ENCODE measurements at regions not wholly inside any gene's neighbourhood (a gene's known extent, or its start where the extent isn't known, plus 50 kb on each side); places are given as distances from the start of the nearest gene placed in this dataset.
A peak's percentile ranks its signal among the peaks of the same experiment; 100 is the strongest.

DNA sequence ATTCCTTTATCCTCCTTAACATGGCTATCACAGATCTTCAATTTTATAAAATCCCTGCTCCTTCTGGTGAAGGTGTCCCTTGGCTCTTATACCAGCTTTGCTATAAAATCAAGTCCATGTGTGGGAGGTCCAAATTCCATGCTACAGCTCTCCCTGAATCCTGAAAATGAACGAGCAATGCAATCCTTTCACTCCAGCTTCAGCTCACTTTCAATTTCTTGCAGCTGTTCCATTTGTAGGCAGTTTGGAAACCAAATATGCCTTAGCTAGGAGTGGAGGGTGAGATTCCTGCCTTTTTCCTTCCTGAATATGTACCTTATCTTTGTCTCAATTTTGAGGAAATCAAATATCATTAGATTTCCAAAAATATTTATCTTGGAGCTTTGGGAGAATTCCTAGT is 402.6 kb downstream of the TTLL7 start:
- Histone ChIP-seq H3K27ac (no peak overlapping the region), H3K4me3 (no peak overlapping the region), H3K27me3 (replicated peaks) (no peaks in the 10 kb centered on the region), H3K4me1 (replicated peaks) (no peaks in the 10 kb centered on the region), H3K9me3 (replicated peaks) (no peaks in the 10 kb centered on the region), H3K36me3 (no peaks in the 10 kb centered on the region)
- no peak for DNase-seq (ENCODE audit: low read depth in 1 of 2, low spot score in 2 of 2)

DNA sequence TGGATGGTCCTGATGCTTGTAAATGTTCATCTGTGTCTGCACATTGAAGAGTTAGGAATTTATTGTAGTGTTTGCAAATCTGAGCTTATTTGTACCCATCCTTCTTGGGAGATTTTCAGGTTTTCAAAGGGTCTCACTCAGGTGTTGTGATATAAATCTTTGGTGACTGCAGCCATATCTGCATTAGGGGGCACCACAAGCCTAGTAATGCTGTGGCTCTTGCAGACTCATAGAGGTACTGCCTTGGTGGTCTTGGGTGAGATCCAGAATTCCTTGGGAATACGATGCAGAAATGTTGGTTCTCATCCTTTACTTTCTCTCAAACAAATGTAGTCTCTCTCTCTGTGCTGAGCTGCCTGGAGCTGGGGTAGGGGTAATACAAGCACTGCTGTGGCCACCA is 405.9 kb downstream of the TTLL7 start:
- no peak for DNase-seq (ENCODE audit: low read depth in 1 of 2, low spot score in 2 of 2)
- no peaks in the 10 kb centered on the region for H3K4me1 ChIP-seq (replicated peaks)
- no peaks in the 10 kb centered on the region for H3K27me3 ChIP-seq (replicated peaks)
- H3K36me3 ChIP-seq, result no peaks in the 10 kb centered on the region
- no peaks in the 10 kb centered on the region for H3K9me3 ChIP-seq (replicated peaks)
- no peak overlapping the region for H3K4me3 ChIP-seq
- no peak overlapping the region for H3K27ac ChIP-seq

DNA sequence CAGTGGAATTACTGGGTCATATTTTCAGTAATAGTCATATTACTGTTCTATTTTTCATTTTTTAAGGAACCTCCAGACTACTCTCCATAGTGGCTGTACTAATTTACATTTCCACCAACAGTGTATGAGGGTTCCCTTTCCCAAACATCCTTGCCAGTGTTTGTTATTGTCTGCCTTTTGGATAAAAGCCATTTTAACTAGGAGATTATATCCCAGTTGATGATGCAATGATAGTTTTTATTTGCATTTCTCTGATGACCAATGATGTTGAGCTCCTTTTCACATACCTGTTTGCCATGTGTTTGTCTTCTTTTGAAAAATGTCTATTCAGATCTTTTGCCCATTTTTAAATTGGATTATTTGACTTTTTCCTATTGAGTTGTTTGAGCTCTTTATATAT is 410.8 kb downstream of the TTLL7 start:
- Histone ChIP-seq H3K27ac (no peak overlapping the region), H3K36me3 (no peaks in the 10 kb centered on the region), H3K4me1 (replicated peaks) (no peaks in the 10 kb centered on the region), H3K27me3 (replicated peaks) (no peaks in the 10 kb centered on the region), H3K4me3 (no peak overlapping the region), H3K9me3 (replicated peaks) (no peaks in the 10 kb centered on the region)
- no peak for DNase-seq (ENCODE audit: low read depth in 1 of 2, low spot score in 2 of 2)

DNA sequence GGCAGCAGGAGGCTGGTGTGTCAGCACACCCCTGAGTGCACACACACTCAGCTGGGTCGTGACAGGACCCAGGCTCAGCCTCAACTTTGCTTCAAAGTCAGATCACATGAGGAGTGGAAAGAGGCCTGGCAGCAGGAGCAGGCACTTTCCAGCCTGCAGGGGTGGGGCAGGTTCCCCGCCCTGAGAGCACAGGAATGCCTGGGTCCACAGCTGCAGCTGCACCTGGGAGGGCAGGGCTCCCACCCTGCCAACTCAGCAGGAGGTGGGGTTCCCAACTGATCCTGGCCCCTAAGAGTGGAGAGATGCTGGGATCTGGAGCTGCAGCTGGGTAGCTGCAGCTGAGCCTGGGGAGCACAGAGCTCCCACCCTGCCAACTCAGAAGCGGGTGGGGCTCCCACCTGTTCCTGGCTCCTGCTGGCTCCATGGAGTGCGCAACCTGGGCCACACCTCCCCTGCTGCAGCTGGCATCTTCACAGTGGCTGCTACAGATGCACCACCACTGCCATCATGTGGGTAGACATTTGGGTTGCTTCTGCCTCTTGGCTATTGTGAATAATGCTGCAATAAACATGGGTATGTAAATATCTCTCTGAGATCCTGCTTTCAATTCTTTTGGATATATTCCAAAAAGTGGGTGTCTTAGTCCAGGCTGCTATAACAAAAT is 415.4 kb downstream of the TTLL7 start:
- Histone ChIP-seq H3K27ac (no peak overlapping the region), H3K4me1 (replicated peaks) (no peaks in the 10 kb centered on the region), H3K36me3 (no peaks in the 10 kb centered on the region), H3K27me3 (replicated peaks) (no peaks in the 10 kb centered on the region), H3K4me3 (no peak overlapping the region), H3K9me3 (replicated peaks) (no peaks in the 10 kb centered on the region)
- DNase-seq (ENCODE audit: low read depth in 1 of 2, low spot score in 2 of 2), result no peak

DNA sequence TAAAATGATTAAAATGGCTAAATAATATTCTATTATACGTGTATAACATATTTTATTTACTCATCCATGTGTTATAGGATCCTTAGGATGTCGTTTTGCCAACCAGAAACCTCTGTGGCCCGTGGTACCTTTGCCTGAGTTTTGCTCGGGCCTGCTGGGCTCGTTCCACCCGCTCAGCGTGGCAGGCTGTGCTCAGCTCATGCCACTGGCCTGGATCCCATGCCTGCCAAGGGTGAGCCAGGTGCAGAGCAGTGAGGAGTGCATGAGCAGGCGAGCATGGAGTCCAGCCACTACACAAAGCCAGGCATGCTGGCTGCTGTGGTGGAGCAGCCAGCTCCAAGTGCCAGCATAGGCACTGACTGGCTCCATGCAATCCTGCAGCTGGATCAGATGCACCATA is 417.2 kb downstream of the TTLL7 start:
- Histone ChIP-seq H3K36me3 (no peaks in the 10 kb centered on the region), H3K27ac (no peak overlapping the region), H3K4me1 (replicated peaks) (no peaks in the 10 kb centered on the region), H3K9me3 (replicated peaks) (no peaks in the 10 kb centered on the region), H3K27me3 (replicated peaks) (no peaks in the 10 kb centered on the region), H3K4me3 (no peak overlapping the region)
- no peak for DNase-seq (ENCODE audit: low read depth in 1 of 2, low spot score in 2 of 2)

DNA sequence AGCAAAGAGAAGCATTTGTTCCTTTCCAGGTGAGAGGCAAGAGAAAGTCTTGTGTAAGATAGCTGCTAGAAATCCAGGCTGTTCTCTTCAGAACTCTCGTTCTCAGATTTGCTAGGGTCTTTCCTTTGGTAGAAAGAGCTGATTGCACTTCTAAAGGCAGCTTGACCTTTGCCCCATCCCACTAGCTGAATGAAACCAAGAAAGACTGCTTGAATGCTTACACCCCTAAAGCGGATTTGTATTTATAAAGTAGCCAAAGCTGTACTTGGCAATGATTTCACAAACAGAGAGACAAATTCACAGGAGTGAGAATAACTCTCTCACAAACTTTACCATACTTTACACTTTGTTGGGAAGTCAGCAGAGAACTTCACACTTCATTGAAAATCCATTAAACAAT is 424.1 kb downstream of the TTLL7 start:
- H3K36me3 ChIP-seq, result no peaks in the 10 kb centered on the region
- H3K27ac ChIP-seq, result no peak overlapping the region
- H3K4me3 ChIP-seq, result no peak overlapping the region
- H3K27me3 ChIP-seq (replicated peaks), result no peaks in the 10 kb centered on the region
- H3K4me1 ChIP-seq (replicated peaks), result no peaks in the 10 kb centered on the region
- no peaks in the 10 kb centered on the region for H3K9me3 ChIP-seq (replicated peaks)
- DNase-seq (ENCODE audit: low read depth in 1 of 2, low spot score in 2 of 2), result no peak

DNA sequence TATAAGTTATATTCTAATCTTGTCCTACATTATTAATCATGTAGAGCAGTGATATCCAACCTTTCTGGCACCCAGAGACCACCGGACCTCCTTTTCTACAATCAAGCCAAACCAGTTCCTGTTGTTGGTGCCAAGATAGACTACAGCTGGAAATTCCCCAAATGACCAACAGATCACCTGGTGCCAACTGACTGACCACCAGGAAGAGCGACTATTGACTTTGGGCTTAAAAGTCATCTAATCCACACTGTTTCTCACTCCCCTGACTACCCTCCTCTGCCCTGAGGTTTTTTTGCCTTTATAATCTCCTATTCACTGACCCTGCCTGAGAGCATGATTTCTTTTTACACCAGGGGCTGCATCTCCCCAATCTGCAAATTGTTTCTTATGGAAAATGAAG is 425.2 kb downstream of the TTLL7 start:
- no peak overlapping the region for H3K27ac ChIP-seq
- H3K27me3 ChIP-seq (replicated peaks), result no peaks in the 10 kb centered on the region
- H3K4me3 ChIP-seq, result no peak overlapping the region
- no peak for DNase-seq (ENCODE audit: low read depth in 1 of 2, low spot score in 2 of 2)
- H3K9me3 ChIP-seq (replicated peaks), result no peaks in the 10 kb centered on the region
- no peaks in the 10 kb centered on the region for H3K4me1 ChIP-seq (replicated peaks)
- no peaks in the 10 kb centered on the region for H3K36me3 ChIP-seq

DNA sequence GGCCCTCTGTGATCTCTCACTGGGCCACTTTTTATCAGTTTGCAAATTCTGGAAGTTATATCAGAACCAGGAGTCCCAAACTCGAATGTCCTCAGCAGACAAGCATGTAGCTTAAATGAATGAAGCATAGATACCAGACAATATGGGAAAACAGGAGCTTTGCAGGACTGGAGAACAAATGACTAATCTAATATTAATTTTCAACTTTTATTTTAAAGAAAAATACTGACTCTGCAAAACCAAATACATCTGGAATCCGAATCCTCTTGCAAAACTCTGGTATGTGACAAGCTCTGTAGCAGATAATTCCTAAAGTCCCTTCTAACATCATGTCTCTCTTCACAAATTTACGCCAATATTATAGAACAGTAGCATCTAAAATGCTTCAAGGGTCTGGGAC is 427.4 kb downstream of the TTLL7 start:
- Histone ChIP-seq H3K4me1 (replicated peaks) (no peaks in the 10 kb centered on the region), H3K27me3 (replicated peaks) (no peaks in the 10 kb centered on the region), H3K4me3 (no peak overlapping the region), H3K9me3 (replicated peaks) (no peaks in the 10 kb centered on the region), H3K27ac (no peak overlapping the region), H3K36me3 (no peaks in the 10 kb centered on the region)
- DNase-seq (ENCODE audit: low read depth in 1 of 2, low spot score in 2 of 2), result no peak

DNA sequence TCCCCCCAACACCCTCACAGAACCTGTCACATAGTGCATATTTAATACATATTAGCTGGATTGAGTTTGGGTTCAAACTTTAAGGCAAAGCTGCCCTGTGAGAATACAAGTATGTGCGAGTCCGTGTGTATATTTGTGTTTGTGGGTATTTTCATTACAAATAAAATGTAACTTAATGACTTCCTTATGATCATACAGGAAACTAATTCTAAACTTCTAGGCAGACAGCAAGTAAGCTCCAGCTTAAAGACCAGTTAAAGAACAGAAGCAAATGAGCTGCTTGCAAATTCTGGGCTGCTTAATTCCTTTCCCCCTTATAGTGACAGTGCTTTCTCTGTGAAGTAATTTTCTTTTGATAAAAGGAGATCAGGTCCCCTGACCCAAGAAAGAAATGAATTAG is 437.6 kb downstream of the TTLL7 start:
- Histone ChIP-seq H3K27me3 (replicated peaks) (no peaks in the 10 kb centered on the region), H3K9me3 (replicated peaks) (0 out of 2 replicates have a peak, but pooled peaks cover 2% of the 10 kb centered on the region), H3K4me1 (replicated peaks) (peaks cover 1% of the 10 kb centered on the region), H3K36me3 (no peaks in the 10 kb centered on the region), H3K27ac (no peak overlapping the region), H3K4me3 (no peak overlapping the region)
- DNase-seq (ENCODE audit: low read depth in 1 of 2, low spot score in 2 of 2), result no peak

DNA sequence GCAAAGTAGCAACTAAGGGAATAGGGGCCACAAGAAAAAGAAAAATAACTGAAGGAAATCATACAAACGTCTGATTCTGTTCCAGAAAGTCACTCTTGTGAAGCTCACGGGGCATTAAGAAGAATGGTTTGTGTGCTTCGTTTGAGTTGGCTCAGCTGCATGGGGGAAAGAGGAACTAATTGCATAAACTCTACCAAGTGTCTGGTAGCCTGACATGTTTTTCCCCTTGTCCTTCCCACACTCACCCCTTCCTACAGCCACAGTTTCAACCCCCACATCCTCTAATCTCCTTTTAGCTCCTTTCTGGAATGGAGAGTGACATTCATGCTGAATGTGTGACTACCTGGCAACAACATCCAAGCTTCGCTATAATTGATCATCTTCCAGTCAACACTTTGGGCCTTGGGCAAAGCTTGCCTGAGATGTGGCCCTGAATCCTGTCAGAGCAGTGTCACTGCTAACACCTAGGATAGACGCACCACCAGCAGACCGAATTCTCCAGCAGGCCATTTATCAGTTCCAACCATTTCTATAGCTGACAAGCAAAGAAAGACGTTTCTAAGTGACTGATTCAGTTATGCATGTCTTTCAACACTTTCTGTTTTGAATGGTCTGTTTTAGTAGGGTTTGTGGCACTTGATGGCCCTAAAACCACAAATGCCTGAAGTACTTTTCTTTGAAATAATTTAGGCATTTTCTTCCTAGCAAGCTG is 439.6 kb downstream of the TTLL7 start:
- DNase-seq (ENCODE audit: low read depth in 1 of 2, low spot score in 2 of 2), result no peak
- H3K4me3 ChIP-seq, result no peak overlapping the region
- H3K4me1 ChIP-seq (replicated peaks), result peaks cover 13% of the 10 kb centered on the region
- no peak overlapping the region for H3K27ac ChIP-seq
- no peaks in the 10 kb centered on the region for H3K27me3 ChIP-seq (replicated peaks)
- H3K36me3 ChIP-seq, result no peaks in the 10 kb centered on the region
- 0 out of 2 replicates have a peak, but pooled peaks cover 2% of the 10 kb centered on the region for H3K9me3 ChIP-seq (replicated peaks)

DNA sequence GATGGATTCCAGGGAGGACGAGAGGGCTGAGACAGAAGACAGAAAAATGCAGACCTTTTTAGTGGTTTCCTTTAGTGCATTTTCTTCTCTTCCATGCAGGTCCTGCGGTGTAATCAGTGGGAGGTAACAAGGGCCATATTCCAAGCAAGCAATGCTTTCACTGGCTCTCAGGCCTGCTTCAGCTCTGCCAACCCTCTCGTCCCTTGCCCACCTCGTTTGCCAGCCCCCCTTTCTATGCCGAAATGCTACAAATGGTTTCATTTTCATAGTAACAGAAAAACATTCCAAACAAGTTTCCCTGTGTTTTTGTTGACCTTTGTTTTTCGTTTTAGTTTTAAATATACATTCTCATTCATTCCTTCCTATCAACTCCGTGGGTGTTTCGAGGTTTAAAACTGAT is 443.1 kb downstream of the TTLL7 start:
- Histone ChIP-seq H3K36me3 (no peaks in the 10 kb centered on the region), H3K4me1 (replicated peaks) (peaks cover 13% of the 10 kb centered on the region), H3K4me3 (no peak overlapping the region), H3K27me3 (replicated peaks) (no peaks in the 10 kb centered on the region), H3K9me3 (replicated peaks) (0 out of 2 replicates have a peak, but pooled peaks cover 2% of the 10 kb centered on the region), H3K27ac (peak overlapping the region; percentile 50)
- peak; percentile 38 to 49 for DNase-seq (ENCODE audit: low read depth in 1 of 2, low spot score in 2 of 2)

DNA sequence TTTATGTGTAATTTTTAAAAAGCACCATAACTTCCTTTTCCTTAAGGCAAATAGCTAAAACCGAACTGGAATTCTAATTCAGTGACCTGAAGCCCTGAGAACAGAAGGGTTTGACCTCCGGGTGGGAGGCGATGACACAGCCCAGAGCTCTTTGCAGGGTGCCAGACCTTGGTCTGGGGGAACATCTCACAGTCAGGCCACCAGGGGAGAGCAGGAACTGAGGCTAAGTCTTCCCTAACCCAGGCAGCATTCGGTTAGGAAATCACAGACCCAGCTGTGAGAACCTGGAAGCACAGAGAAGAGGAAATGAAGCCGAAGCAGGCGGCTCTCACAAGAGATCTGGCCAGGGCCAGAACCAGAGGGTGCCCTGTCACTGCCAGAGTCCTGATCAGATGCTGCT is 444.8 kb downstream of the TTLL7 start:
- H3K36me3 ChIP-seq, result no peaks in the 10 kb centered on the region
- peaks cover 13% of the 10 kb centered on the region for H3K4me1 ChIP-seq (replicated peaks)
- no peaks in the 10 kb centered on the region for H3K27me3 ChIP-seq (replicated peaks)
- H3K4me3 ChIP-seq, result no peak overlapping the region
- H3K9me3 ChIP-seq (replicated peaks), result 0 out of 2 replicates have a peak, but pooled peaks cover 2% of the 10 kb centered on the region
- no peak for DNase-seq (ENCODE audit: low read depth in 1 of 2, low spot score in 2 of 2)
- no peak overlapping the region for H3K27ac ChIP-seq

DNA sequence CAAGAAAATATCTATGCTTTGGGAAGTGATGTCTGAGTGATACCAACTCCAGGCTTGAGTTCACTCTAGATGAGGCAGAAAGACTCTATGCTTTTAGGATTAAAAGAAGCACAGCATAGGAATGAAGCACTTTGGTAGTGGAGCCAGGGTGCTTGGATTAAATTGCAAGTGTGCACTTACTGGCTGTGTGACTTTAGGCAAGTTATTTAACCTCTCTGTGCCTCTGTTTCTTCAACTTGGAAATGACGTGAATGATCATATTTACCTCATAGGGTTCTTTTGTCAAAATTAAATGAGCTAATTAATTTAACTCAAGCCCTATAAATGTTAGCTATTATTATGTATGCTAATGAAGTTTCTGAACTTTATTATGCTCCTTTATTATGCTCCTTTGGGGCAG is 446.1 kb downstream of the TTLL7 start:
- H3K36me3 ChIP-seq, result no peaks in the 10 kb centered on the region

DNA sequence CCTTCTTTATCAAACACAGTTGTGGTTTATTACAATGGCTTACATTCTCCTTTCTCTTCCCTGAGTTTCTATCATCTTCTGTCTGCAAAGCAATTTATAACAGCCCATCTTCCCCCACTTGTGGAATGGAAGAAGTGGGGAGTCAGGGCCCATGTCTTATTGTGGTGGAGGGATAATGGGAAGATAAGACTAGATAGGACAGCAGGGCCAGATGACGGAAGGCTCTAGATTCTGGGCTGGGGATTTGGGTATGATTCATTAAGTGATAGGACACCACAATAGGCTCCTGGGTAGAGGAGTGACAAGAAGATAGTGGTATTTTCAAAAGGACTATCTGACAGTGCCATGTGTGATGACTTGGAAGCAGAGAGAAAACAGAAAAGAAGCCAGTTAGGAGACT is 450.6 kb downstream of the TTLL7 start:
- Histone ChIP-seq H3K4me3 (no peak overlapping the region), H3K27ac (no peak overlapping the region), H3K27me3 (replicated peaks) (no peaks in the 10 kb centered on the region), H3K9me3 (replicated peaks) (no peaks in the 10 kb centered on the region), H3K4me1 (replicated peaks) (no peaks in the 10 kb centered on the region), H3K36me3 (no peaks in the 10 kb centered on the region)
- no peak for DNase-seq (ENCODE audit: low read depth in 1 of 2, low spot score in 2 of 2)

More for the DNA sequence above, 446.1 kb downstream of the TTLL7 start:
- Histone ChIP-seq H3K4me3 (no peak overlapping the region), H3K27ac (no peak overlapping the region), H3K9me3 (replicated peaks) (0 out of 2 replicates have a peak, but pooled peaks cover 2% of the 10 kb centered on the region), H3K4me1 (replicated peaks) (peaks cover 13% of the 10 kb centered on the region), H3K27me3 (replicated peaks) (no peaks in the 10 kb centered on the region)
- no peak for DNase-seq (ENCODE audit: low read depth in 1 of 2, low spot score in 2 of 2)
